ENCODE measurements at regions not wholly inside any gene's neighbourhood (a gene's known extent, or its start where the extent isn't known, plus 50 kb on each side); places are given as distances from the start of the nearest gene placed in this dataset.

DNA sequence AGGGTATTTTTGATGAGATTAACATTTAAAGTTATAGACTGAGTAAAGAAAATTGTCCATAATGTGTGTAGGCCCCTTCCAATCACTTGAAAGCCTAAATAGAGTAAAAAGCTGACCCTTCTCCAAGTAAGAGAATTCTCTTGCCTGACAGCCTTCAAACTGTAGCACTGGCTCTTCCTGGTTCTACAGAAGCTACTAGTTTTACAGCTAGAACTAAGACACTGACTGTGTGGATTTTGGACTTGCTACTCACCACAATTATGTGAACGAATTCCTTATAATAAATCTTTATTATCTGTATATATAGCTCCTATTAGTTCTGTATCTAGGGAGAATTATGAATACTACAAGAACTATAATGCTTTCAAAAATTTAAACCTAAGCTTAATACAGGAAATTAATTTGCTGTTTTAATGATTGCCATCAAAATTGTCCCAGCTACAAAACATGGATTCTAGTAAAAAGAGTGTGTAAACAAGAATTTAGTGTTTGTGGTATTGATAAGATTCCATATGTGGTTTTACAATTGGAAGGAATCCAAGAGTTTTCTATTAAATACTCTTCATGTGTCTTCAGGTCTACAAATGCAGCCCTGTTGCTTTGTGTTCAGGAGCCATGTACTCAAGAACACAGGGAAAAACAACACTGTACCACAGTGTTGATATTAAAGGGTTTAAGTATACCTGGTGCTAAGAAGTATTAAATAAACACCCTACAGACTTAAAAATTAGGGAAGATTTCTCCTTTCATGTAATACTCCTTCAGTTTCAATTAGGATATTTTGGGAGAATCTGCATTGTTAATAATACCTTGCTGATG is 366.5 kb downstream of the CXXC4 start:
- no peak for DNase-seq (ENCODE audit: extremely low read depth, low read depth)
- H3K4me3 ChIP-seq (replicated peaks; ENCODE audit: low read depth, low read length): no peak overlapping the region
- TF ChIP-seq, protein P1, sequence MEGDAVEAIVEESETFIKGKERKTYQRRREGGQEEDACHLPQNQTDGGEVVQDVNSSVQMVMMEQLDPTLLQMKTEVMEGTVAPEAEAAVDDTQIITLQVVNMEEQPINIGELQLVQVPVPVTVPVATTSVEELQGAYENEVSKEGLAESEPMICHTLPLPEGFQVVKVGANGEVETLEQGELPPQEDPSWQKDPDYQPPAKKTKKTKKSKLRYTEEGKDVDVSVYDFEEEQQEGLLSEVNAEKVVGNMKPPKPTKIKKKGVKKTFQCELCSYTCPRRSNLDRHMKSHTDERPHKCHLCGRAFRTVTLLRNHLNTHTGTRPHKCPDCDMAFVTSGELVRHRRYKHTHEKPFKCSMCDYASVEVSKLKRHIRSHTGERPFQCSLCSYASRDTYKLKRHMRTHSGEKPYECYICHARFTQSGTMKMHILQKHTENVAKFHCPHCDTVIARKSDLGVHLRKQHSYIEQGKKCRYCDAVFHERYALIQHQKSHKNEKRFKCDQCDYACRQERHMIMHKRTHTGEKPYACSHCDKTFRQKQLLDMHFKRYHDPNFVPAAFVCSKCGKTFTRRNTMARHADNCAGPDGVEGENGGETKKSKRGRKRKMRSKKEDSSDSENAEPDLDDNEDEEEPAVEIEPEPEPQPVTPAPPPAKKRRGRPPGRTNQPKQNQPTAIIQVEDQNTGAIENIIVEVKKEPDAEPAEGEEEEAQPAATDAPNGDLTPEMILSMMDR (IDR thresholded peaks at IDR 0.05; ENCODE audit: low read depth, low read length, missing control alignments): no peak

DNA sequence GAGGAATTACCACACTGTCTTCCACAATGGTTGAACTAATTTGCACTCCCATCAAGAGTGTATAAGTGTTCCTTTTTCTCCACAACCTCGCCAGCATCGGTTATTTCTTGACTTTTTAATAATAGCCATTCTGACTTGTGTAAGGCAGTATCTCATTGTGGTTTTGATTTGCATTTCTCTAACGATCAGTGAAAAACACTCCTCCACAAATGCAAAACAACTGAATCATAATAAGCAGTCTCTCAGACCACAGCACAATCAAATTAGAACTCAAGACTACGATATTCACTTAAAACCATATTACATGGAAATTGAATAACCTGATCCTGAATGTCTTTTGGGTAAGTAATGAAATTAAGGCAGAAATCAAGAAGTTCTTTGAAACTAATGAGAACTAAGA is 371.7 kb downstream of the CXXC4 start:
- DNase-seq (ENCODE audit: extremely low read depth, low read depth): no peak
- no peak overlapping the region for H3K4me3 ChIP-seq (replicated peaks; ENCODE audit: low read depth, low read length)
- TF ChIP-seq, protein P1 (IDR thresholded peaks at IDR 0.05; ENCODE audit: low read depth, low read length, missing control alignments): no peak

DNA sequence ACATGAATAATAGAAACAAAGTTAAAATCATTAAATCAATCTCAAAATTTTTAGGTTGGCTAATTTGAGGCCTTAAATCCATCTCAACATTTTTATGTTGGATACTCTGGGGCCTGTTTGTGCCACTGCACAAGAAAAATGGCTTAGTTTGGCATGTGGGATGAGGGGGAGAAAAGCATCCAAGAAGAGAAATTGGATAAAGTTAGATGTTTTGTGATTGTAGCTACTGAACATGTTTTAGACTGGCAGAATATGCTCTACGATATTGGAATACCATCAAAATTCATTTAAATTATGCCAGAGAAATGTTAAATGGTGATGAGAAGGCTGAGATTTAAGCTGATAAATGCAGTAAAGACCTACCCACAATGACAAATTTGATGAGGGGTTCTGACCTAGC is 376.9 kb downstream of the CXXC4 start:
- DNase-seq (ENCODE audit: extremely low read depth, low read depth): no peak
- no peak overlapping the region for H3K4me3 ChIP-seq (replicated peaks; ENCODE audit: low read depth, low read length)
- TF ChIP-seq, protein P1 (IDR thresholded peaks at IDR 0.05; ENCODE audit: low read depth, low read length, missing control alignments): no peak

DNA sequence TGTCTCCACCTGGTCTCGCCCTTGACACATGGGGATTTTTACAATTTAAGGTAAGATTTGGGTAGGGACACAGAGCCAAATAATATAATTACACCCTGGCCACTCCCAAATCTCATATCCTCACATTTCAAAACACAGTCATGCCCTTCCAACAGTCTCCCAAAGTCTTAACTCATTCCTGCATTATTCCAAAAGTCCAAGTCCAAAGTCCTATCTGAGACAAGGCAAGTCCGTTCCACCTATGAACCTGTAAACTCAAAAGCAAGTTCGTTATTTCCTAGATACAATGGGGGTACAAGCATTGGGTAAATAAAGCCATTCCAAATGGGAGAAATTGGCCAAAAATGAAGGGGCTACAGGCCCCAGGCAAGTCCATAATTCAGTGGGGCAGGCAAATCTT is 380.8 kb downstream of the CXXC4 start:
- H3K4me3 ChIP-seq (replicated peaks; ENCODE audit: low read depth, low read length): no peak overlapping the region
- DNase-seq (ENCODE audit: extremely low read depth, low read depth): no peak
- TF ChIP-seq, protein P1 (IDR thresholded peaks at IDR 0.05; ENCODE audit: low read depth, low read length, missing control alignments): no peak

DNA sequence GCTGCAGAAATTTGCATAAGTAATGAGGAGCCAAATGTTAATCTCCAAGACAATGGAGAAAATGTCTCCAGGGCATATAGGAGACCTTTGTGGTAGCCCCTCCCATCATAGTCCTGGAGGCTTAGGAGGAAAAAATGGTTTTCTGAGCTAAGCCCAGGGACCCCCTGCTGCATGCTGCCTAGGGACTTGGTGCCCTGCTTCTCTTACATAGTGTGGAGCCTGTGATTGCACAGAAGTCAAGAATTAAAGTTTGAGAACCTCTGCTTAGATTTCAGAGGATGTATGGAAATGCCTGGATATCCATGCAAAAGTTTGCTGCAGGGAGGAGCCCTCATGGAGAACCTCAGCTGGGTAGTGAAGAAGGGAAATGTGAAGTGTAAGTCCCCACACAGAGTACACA is 379.4 kb upstream of the TACR3 start:
- H3K4me3 ChIP-seq (replicated peaks; ENCODE audit: low read depth, low read length): no peak overlapping the region
- TF ChIP-seq, protein P1 (IDR thresholded peaks at IDR 0.05; ENCODE audit: low read depth, low read length, missing control alignments): no peak
- no peak for DNase-seq (ENCODE audit: extremely low read depth, low read depth)

DNA sequence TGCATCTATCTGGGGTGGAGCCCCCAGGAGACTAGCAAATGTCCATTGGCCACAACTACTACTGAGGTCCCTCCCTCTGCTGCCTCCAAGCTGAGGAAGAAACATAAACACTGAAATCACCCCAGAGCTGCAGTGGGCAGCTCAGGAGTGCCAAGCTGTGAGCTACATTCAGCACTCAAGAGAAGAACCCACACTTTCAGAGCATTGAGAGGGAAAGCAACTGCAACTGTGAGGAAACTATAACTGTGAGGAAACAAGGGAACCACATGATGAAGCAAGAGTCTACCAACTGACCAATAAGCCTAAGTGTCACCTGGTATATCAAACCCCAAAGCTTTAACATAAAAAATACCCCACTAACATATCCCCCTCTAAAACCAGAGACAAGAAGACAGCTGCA is 373.5 kb upstream of the TACR3 start:
- DNase-seq (ENCODE audit: extremely low read depth, low read depth): no peak

More for the DNA sequence above, 373.5 kb upstream of the TACR3 start:
- TF ChIP-seq, protein P1 (IDR thresholded peaks at IDR 0.05; ENCODE audit: low read depth, low read length, missing control alignments): no peak
- no peak overlapping the region for H3K4me3 ChIP-seq (replicated peaks; ENCODE audit: low read depth, low read length)

Measured in HFF-Myc (cell line).